Peyer's patch (tissue), 4 donors: ENCODE measurements at regions not wholly inside any gene's neighbourhood (a gene's known extent, or its start where the extent isn't known, plus 50 kb on each side); places are given as distances from the start of the nearest gene placed in this dataset.

Experiments
- CTCF ChIP-seq, 6 experiments: fragments of 450-650 bp in 4 of 6; fragments of 200-600 bp in 2 of 6; sonication (generic) in 1 of 6; IDR thresholded peaks; one replicate each; pipeline ENCODE4 v1.5.1; 2017 to 2019; ENCODE audit warnings: antibody characterized with exemption in 6 of 6, mild to moderate bottlenecking in 3 of 6, moderate library complexity in 1 of 6
- POLR2A ChIP-seq, 2 donors: fragments of 450-650 bp; IDR thresholded peaks; one replicate each; pipeline ENCODE4 v1.5.1; 2017; ENCODE audit warnings: antibody characterized with exemption in 2 of 2, mild to moderate bottlenecking in 2 of 2, moderate library complexity in 2 of 2

GRCh38 chr14:97071177-97071576 is 274.0 kb downstream of the VRK1 start:
- TF ChIP-seq CTCF (IDR thresholded peaks at IDR 0.05), result no peak
- TF ChIP-seq POLR2A (IDR thresholded peaks at IDR 0.05), result no peak
